ENCODE measurements at regions not wholly inside any gene's neighbourhood (a gene's known extent, or its start where the extent isn't known, plus 50 kb on each side); places are given as distances from the start of the nearest gene placed in this dataset.

DNA sequence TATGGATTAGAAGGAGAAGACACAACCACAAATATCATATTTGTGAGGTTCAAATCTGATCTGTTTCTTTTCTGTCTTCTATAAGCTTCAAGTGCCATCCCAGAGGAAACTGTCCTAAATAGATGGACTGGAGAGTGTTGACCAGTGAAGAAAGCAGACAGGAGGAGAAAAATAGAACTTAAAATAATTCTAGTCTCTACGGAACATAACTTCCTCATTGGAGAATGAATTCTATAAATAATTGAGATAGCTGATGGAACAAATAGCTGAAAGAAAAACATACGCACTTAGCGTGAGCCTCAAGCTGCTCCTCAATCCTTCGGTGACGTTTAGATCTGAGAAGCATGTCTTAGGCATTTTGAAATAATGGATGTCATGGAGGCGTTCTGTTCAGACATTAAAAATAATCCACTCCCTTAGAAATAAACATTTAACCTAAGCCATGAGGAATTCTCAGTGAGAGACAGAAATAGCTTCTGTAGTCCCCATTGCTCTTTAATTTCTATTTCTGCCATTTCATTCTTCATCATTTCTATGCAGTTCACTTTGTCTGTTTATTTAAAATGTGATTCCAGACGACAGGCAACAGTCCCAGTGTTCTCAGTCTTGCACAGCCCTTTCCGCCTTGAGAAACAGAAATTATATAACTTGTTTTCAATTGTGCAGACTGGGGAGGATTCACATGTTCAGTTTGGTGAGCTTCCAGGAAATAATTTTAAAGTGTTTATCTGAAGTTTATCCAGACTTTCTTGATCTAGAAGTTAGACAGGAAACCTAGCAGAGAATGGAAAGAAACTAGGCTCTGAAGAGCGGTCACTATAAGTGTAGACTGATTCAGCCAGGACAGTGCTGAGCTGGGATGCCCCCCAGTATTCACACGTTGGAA lies 97.3 kb downstream of the NR1D2 start:
- TF ChIP-seq, protein P1, sequence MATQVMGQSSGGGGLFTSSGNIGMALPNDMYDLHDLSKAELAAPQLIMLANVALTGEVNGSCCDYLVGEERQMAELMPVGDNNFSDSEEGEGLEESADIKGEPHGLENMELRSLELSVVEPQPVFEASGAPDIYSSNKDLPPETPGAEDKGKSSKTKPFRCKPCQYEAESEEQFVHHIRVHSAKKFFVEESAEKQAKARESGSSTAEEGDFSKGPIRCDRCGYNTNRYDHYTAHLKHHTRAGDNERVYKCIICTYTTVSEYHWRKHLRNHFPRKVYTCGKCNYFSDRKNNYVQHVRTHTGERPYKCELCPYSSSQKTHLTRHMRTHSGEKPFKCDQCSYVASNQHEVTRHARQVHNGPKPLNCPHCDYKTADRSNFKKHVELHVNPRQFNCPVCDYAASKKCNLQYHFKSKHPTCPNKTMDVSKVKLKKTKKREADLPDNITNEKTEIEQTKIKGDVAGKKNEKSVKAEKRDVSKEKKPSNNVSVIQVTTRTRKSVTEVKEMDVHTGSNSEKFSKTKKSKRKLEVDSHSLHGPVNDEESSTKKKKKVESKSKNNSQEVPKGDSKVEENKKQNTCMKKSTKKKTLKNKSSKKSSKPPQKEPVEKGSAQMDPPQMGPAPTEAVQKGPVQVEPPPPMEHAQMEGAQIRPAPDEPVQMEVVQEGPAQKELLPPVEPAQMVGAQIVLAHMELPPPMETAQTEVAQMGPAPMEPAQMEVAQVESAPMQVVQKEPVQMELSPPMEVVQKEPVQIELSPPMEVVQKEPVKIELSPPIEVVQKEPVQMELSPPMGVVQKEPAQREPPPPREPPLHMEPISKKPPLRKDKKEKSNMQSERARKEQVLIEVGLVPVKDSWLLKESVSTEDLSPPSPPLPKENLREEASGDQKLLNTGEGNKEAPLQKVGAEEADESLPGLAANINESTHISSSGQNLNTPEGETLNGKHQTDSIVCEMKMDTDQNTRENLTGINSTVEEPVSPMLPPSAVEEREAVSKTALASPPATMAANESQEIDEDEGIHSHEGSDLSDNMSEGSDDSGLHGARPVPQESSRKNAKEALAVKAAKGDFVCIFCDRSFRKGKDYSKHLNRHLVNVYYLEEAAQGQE (IDR thresholded peaks at IDR 0.05; ENCODE audit: insufficient read depth in 1 of 2, low read depth in 2 of 2, low read length in 1 of 2) = no peak
- TF ChIP-seq, protein P2, sequence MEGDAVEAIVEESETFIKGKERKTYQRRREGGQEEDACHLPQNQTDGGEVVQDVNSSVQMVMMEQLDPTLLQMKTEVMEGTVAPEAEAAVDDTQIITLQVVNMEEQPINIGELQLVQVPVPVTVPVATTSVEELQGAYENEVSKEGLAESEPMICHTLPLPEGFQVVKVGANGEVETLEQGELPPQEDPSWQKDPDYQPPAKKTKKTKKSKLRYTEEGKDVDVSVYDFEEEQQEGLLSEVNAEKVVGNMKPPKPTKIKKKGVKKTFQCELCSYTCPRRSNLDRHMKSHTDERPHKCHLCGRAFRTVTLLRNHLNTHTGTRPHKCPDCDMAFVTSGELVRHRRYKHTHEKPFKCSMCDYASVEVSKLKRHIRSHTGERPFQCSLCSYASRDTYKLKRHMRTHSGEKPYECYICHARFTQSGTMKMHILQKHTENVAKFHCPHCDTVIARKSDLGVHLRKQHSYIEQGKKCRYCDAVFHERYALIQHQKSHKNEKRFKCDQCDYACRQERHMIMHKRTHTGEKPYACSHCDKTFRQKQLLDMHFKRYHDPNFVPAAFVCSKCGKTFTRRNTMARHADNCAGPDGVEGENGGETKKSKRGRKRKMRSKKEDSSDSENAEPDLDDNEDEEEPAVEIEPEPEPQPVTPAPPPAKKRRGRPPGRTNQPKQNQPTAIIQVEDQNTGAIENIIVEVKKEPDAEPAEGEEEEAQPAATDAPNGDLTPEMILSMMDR (IDR thresholded peaks at IDR 0.05) = no peak
- TF ChIP-seq POLR2AphosphoS5 (IDR thresholded peaks at IDR 0.05; ENCODE audit: low read depth, low read length) (no peak), TCF7L2 (IDR thresholded peaks at IDR 0.05; ENCODE audit: low read depth, low read length) (no peak), SIN3A (IDR thresholded peaks at IDR 0.05; ENCODE audit: borderline replicate concordance, insufficient read depth, low read depth, low read length) (no peak)
